ENCODE measurements at regions not wholly inside any gene's neighbourhood (a gene's known extent, or its start where the extent isn't known, plus 50 kb on each side); places are given as distances from the start of the nearest gene placed in this dataset.

GRCh38 chr21:20253261-20253660 lies 744.9 kb upstream of the NCAM2 start:
- ATAC-seq (ENCODE audit: low FRiP score in 2 of 2): no peak
- no peak for DNase-seq
- 94 to 95% methylated on average over 3 of the region's 3 CpGs for WGBS, 2 donors
- Histone ChIP-seq H3K9me3 (no peaks in the 10 kb centered on the region), H3K4me1 (peaks cover 0 to under 1% (median 0%) of the 10 kb centered on the region in 4 donors), H3K27me3 (no peaks in the 10 kb centered on the region), H3K27ac (no peak overlapping the region), H3K36me3 (no peaks in the 10 kb centered on the region), H3K4me3 (no peak overlapping the region)
- TF ChIP-seq CTCF (IDR thresholded peaks at IDR 0.05) (no peak), EP300 (IDR thresholded peaks at IDR 0.05) (no peak), POLR2A (IDR thresholded peaks at IDR 0.05) (no peak), POLR2AphosphoS5 (IDR thresholded peaks at IDR 0.05) (no peak)

- TF ChIP-seq POLR2AphosphoS5 (IDR thresholded peaks at IDR 0.05) (no peak), CTCF (IDR thresholded peaks at IDR 0.05) (no peak), EP300 (IDR thresholded peaks at IDR 0.05) (no peak), POLR2A (IDR thresholded peaks at IDR 0.05) (no peak)
- Histone ChIP-seq H3K9me3 (no peaks in the 10 kb centered on the region), H3K36me3 (no peaks in the 10 kb centered on the region), H3K27ac (no peak overlapping the region), H3K27me3 (no peaks in the 10 kb centered on the region), H3K4me3 (no peak overlapping the region), H3K4me1 (peaks cover 0 to 7% (median 0%) of the 10 kb centered on the region in 4 donors)
- DNase-seq (no peak), ATAC-seq (ENCODE audit: low FRiP score in 2 of 2) (no peak)
- 81 to 83% methylated on average over 4 of the region's 4 CpGs for WGBS, 2 donors
These were observed 743.2 kb upstream of the NCAM2 start for GRCh38 chr21:20254964-20255363.

GRCh38 chr21:20257052-20257740 lies 741.0 kb upstream of the NCAM2 start:
- H3K36me3 ChIP-seq: no peaks in the 10 kb centered on the region
- peaks cover 0 to 7% (median 0%) of the 10 kb centered on the region in 4 donors for H3K4me1 ChIP-seq
- no peak for DNase-seq
- TF ChIP-seq EP300 (IDR thresholded peaks at IDR 0.05) (no peak), CTCF (IDR thresholded peaks at IDR 0.05) (no peak)
- H3K27ac ChIP-seq: no peak overlapping the region
- WGBS, 2 donors: 58 to 61% methylated on average over 4 of the region's 4 CpGs
- H3K9me3 ChIP-seq: no peaks in the 10 kb centered on the region
- no peak for ATAC-seq (ENCODE audit: low FRiP score in 2 of 2)
- no peaks in the 10 kb centered on the region for H3K27me3 ChIP-seq
- no peak overlapping the region for H3K4me3 ChIP-seq

GRCh38 chr21:20258542-20258941 lies 739.7 kb upstream of the NCAM2 start:
- no peaks in the 10 kb centered on the region for H3K27me3 ChIP-seq
- H3K27ac ChIP-seq: no peak overlapping the region
- H3K4me3 ChIP-seq: no peak overlapping the region
- peaks cover 0 to 7% (median 0%) of the 10 kb centered on the region in 4 donors for H3K4me1 ChIP-seq
- H3K9me3 ChIP-seq: no peaks in the 10 kb centered on the region
- TF ChIP-seq POLR2AphosphoS5 (IDR thresholded peaks at IDR 0.05): no peak
- no peak for TF ChIP-seq EP300 (IDR thresholded peaks at IDR 0.05)
- TF ChIP-seq CTCF (IDR thresholded peaks at IDR 0.05): no peak
- no peak for TF ChIP-seq POLR2A (IDR thresholded peaks at IDR 0.05)
- no peaks in the 10 kb centered on the region for H3K36me3 ChIP-seq
- 5 to 16% methylated on average over 2 of the region's 2 CpGs for WGBS, 2 donors
- DNase-seq (no peak), ATAC-seq (ENCODE audit: low FRiP score in 2 of 2) (no peak)
